ENCODE measurements at regions not wholly inside any gene's neighbourhood (a gene's known extent, or its start where the extent isn't known, plus 50 kb on each side); places are given as distances from the start of the nearest gene placed in this dataset.

GRCh38 chrX:69268611-69269010 lies 103.4 kb upstream of the PJA1 start:
- ATAC-seq (ENCODE audit: low read depth), result no peak
- TF ChIP-seq, protein P1, sequence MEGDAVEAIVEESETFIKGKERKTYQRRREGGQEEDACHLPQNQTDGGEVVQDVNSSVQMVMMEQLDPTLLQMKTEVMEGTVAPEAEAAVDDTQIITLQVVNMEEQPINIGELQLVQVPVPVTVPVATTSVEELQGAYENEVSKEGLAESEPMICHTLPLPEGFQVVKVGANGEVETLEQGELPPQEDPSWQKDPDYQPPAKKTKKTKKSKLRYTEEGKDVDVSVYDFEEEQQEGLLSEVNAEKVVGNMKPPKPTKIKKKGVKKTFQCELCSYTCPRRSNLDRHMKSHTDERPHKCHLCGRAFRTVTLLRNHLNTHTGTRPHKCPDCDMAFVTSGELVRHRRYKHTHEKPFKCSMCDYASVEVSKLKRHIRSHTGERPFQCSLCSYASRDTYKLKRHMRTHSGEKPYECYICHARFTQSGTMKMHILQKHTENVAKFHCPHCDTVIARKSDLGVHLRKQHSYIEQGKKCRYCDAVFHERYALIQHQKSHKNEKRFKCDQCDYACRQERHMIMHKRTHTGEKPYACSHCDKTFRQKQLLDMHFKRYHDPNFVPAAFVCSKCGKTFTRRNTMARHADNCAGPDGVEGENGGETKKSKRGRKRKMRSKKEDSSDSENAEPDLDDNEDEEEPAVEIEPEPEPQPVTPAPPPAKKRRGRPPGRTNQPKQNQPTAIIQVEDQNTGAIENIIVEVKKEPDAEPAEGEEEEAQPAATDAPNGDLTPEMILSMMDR (IDR thresholded peaks at IDR 0.05; ENCODE audit: poor library complexity, severe bottlenecking), result no peak
- DNase-seq (ENCODE audit: low spot score), result no peak
- H3K9me3 ChIP-seq (ENCODE audit: severe bottlenecking), result no peaks in the 10 kb centered on the region
- H3K36me3 ChIP-seq (ENCODE audit: low read depth), result no peaks in the 10 kb centered on the region
- H3K27ac ChIP-seq (ENCODE audit: poor library complexity, severe bottlenecking), result no peak overlapping the region
- H3K4me1 ChIP-seq (ENCODE audit: insufficient read depth, poor library complexity, severe bottlenecking), result no peaks in the 10 kb centered on the region
- H3K4me3 ChIP-seq (ENCODE audit: severe bottlenecking), result no peak overlapping the region
- H3K27me3 ChIP-seq (ENCODE audit: insufficient read depth, poor library complexity, severe bottlenecking), result no peaks in the 10 kb centered on the region

GRCh38 chrX:69264158-69264581 lies 98.9 kb upstream of the PJA1 start:
- DNase-seq (ENCODE audit: low spot score), result no peak
- H3K4me1 ChIP-seq (ENCODE audit: insufficient read depth, poor library complexity, severe bottlenecking), result no peaks in the 10 kb centered on the region
- no peak overlapping the region for H3K4me3 ChIP-seq (ENCODE audit: severe bottlenecking)
- no peaks in the 10 kb centered on the region for H3K9me3 ChIP-seq (ENCODE audit: severe bottlenecking)
- ATAC-seq (ENCODE audit: low read depth), result no peak
- no peaks in the 10 kb centered on the region for H3K36me3 ChIP-seq (ENCODE audit: low read depth)
- TF ChIP-seq, protein P1 (IDR thresholded peaks at IDR 0.05; ENCODE audit: poor library complexity, severe bottlenecking), result no peak
- no peaks in the 10 kb centered on the region for H3K27me3 ChIP-seq (ENCODE audit: insufficient read depth, poor library complexity, severe bottlenecking)
- no peak overlapping the region for H3K27ac ChIP-seq (ENCODE audit: poor library complexity, severe bottlenecking)

- Histone ChIP-seq H3K9me3 (ENCODE audit: severe bottlenecking) (no peaks in the 10 kb centered on the region), H3K27me3 (ENCODE audit: insufficient read depth, poor library complexity, severe bottlenecking) (no peaks in the 10 kb centered on the region), H3K27ac (ENCODE audit: poor library complexity, severe bottlenecking) (no peak overlapping the region), H3K36me3 (ENCODE audit: low read depth) (no peaks in the 10 kb centered on the region), H3K4me1 (ENCODE audit: insufficient read depth, poor library complexity, severe bottlenecking) (no peaks in the 10 kb centered on the region), H3K4me3 (ENCODE audit: severe bottlenecking) (no peak overlapping the region)
- ATAC-seq (ENCODE audit: low read depth) (no peak), DNase-seq (ENCODE audit: low spot score) (no peak)
- TF ChIP-seq, protein P1 (IDR thresholded peaks at IDR 0.05; ENCODE audit: poor library complexity, severe bottlenecking), result no peak
These were observed 98.1 kb upstream of the PJA1 start for GRCh38 chrX:69263251-69263820.

GRCh38 chrX:69262036-69262936 lies 97.0 kb upstream of the PJA1 start:
- DNase-seq (ENCODE audit: low spot score), result no peak
- no peaks in the 10 kb centered on the region for H3K4me1 ChIP-seq (ENCODE audit: insufficient read depth, poor library complexity, severe bottlenecking)
- H3K27ac ChIP-seq (ENCODE audit: poor library complexity, severe bottlenecking), result no peak overlapping the region

More at GRCh38 chrX:69262036-69262936, 97.0 kb upstream of the PJA1 start:
- ATAC-seq (ENCODE audit: low read depth), result no peak
- Histone ChIP-seq H3K4me3 (ENCODE audit: severe bottlenecking) (no peak overlapping the region), H3K36me3 (ENCODE audit: low read depth) (no peaks in the 10 kb centered on the region), H3K27me3 (ENCODE audit: insufficient read depth, poor library complexity, severe bottlenecking) (no peaks in the 10 kb centered on the region), H3K9me3 (ENCODE audit: severe bottlenecking) (no peaks in the 10 kb centered on the region)
- TF ChIP-seq, protein P1 (IDR thresholded peaks at IDR 0.05; ENCODE audit: poor library complexity, severe bottlenecking), result no peak
